ENCODE measurements at regions not wholly inside any gene's neighbourhood (a gene's known extent, or its start where the extent isn't known, plus 50 kb on each side); places are given as distances from the start of the nearest gene placed in this dataset.

DNA sequence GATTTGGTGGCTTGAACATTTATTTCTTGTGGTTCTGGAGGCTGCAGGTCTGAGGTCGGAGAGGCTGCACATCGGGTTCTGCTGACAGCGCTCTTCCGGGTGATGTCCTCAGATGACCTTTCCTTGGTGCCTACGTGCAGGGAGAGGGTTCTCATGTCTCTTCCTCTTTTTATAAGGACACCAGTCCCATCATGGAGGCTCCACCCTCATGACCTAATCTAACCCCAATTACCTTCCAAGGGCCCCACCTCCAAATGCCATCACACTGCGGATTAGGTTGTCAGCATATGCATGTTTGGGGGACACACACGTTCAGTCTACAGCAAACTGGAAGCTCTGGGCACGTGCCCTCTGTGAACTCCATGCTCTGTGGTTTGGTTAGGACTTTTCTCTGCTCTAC, 338.6 kb downstream of the FGF9 start:
- TF ChIP-seq, protein P1, sequence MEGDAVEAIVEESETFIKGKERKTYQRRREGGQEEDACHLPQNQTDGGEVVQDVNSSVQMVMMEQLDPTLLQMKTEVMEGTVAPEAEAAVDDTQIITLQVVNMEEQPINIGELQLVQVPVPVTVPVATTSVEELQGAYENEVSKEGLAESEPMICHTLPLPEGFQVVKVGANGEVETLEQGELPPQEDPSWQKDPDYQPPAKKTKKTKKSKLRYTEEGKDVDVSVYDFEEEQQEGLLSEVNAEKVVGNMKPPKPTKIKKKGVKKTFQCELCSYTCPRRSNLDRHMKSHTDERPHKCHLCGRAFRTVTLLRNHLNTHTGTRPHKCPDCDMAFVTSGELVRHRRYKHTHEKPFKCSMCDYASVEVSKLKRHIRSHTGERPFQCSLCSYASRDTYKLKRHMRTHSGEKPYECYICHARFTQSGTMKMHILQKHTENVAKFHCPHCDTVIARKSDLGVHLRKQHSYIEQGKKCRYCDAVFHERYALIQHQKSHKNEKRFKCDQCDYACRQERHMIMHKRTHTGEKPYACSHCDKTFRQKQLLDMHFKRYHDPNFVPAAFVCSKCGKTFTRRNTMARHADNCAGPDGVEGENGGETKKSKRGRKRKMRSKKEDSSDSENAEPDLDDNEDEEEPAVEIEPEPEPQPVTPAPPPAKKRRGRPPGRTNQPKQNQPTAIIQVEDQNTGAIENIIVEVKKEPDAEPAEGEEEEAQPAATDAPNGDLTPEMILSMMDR (IDR thresholded peaks at IDR 0.05; ENCODE audit: low read depth, low read length) = no peak
- H3K4me3 ChIP-seq (ENCODE audit: low read depth, low read length) = no peak overlapping the region

DNA sequence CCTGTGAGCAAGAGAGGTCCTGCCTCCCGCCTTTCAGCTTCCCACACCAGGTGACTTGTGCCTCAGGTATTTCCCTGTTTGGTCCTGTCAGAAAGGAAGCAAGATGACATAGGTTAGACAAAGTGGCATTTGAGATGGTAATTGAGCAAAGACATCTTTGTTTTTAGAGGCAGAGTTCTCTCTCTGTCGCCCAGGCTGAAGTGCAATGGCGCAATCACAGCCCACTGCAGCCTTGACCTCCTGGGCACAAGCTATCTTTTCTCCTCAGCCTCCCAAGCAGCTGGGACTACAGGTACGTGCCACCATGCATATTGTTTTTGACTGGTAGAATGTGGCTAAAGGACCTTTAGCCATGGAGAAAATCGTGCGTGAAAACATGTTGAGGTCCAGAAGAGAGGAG, 339.1 kb downstream of the FGF9 start:
- no peak overlapping the region for H3K4me3 ChIP-seq (ENCODE audit: low read depth, low read length)
- TF ChIP-seq, protein P1 (IDR thresholded peaks at IDR 0.05; ENCODE audit: low read depth, low read length) = no peak

DNA sequence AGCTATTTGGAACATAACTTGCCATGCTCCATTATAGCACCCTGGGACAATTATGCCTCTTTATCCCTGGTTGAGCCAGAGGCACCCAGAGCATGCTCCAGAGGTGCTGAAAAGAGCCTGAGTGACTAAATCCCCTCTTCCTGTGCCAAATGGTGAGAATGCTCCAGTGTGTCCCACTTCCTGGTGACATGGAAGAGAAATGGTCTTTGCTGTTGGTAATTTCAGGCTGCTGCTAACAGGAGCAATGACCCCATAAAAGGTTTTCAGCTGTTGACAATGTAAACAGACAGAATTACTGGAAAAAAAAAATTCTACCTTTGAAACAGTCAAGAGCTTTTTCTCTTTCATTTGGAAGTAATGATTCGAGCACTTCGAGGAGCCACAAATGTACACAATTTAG, 341.8 kb downstream of the FGF9 start:
- no peak overlapping the region for H3K4me3 ChIP-seq (ENCODE audit: low read depth, low read length)
- TF ChIP-seq, protein P1 (IDR thresholded peaks at IDR 0.05; ENCODE audit: low read depth, low read length) = no peak

- no peak overlapping the region for H3K4me3 ChIP-seq (ENCODE audit: low read depth, low read length)
- TF ChIP-seq, protein P1 (IDR thresholded peaks at IDR 0.05; ENCODE audit: low read depth, low read length) = no peak
These were observed 343.6 kb downstream of the FGF9 start for GRCh38 chr13:22014469-22014868.

GRCh38 chr13:22017226-22017625, 346.4 kb downstream of the FGF9 start:
- TF ChIP-seq, protein P1 (IDR thresholded peaks at IDR 0.05; ENCODE audit: low read depth, low read length) = no peak

GRCh38 chr13:22018076-22018835, 347.4 kb downstream of the FGF9 start:
- no peak overlapping the region for H3K4me3 ChIP-seq (ENCODE audit: low read depth, low read length)
- TF ChIP-seq, protein P1 (IDR thresholded peaks at IDR 0.05; ENCODE audit: low read depth, low read length) = no peak

More at GRCh38 chr13:22017226-22017625, 346.4 kb downstream of the FGF9 start:
- no peak overlapping the region for H3K4me3 ChIP-seq (ENCODE audit: low read depth, low read length)

DNA sequence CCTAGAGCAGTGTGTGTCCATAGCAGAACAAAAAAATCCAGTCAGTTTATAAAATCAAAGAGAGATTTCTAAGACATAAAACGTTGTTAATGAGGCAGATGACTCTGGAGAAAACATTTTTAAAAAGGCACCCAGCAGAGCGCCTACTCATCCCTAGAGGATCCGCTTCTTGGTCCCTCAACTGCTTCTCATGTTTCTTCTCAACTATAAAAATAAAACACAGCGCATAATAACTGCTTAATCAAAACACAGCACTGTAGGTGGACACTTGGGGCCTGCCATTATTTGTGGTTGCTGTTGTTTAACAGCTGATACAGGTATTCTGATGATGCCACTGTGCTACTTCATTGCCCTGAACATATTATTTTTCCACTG, 347.9 kb downstream of the FGF9 start:
- no peak overlapping the region for H3K4me3 ChIP-seq (ENCODE audit: low read depth, low read length)
- TF ChIP-seq, protein P1 (IDR thresholded peaks at IDR 0.05; ENCODE audit: low read depth, low read length) = no peak

All from WI38 (cell line).